ENCODE measurements at regions not wholly inside any gene's neighbourhood (a gene's known extent, or its start where the extent isn't known, plus 50 kb on each side); places are given as distances from the start of the nearest gene placed in this dataset.

DNA sequence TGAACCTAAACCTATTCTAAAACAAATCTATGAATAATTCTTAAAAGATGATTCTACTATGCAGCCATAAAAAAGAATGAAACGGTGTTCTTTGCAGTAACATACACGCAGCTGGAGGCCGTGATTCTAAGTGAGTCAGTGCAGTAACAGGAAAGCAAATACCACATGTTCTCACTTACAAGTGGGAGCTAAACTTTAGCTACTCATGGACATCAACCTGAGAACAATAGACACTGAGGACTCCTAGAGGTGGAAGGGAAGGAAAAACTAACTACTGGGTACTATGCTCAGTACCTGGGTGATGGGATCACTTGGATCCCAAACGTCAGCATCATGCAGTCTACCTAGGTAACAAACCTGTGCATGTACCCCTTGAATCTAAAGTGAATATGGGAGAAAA, 575.0 kb upstream of the MGMT start:
- TF ChIP-seq EZH2 (IDR thresholded peaks at IDR 0.05; ENCODE audit: borderline replicate concordance, low read depth, low read length) (no peak), ZNF232 (CRISPR knock-in tag; IDR thresholded peaks at IDR 0.05) (no peak), ZNF212 (CRISPR knock-in tag; IDR thresholded peaks at IDR 0.05) (no peak), HNRNPLL (IDR thresholded peaks at IDR 0.05; ENCODE audit: low read depth, low read length, poor library complexity, severe bottlenecking) (no peak), BRF2 (IDR thresholded peaks at IDR 0.05; ENCODE audit: borderline replicate concordance, insufficient read depth, insufficient read length) (no peak), RHOXF2B (CRISPR knock-in tag; conservative IDR thresholded peaks at IDR 0.05) (no peak), KLF10 (CRISPR knock-in tag; IDR thresholded peaks at IDR 0.05) (no peak), SNRNP70 (optimal IDR thresholded peaks at IDR 0.05; ENCODE audit: low read depth, low read length) (no peak), POLR2AphosphoS2 (IDR thresholded peaks at IDR 0.05; ENCODE audit: low read length) (no peak), GTF3C2 (IDR thresholded peaks at IDR 0.05; ENCODE audit: borderline replicate concordance, extremely low read depth, insufficient read length) (no peak)
- TF ChIP-seq, protein P1, sequence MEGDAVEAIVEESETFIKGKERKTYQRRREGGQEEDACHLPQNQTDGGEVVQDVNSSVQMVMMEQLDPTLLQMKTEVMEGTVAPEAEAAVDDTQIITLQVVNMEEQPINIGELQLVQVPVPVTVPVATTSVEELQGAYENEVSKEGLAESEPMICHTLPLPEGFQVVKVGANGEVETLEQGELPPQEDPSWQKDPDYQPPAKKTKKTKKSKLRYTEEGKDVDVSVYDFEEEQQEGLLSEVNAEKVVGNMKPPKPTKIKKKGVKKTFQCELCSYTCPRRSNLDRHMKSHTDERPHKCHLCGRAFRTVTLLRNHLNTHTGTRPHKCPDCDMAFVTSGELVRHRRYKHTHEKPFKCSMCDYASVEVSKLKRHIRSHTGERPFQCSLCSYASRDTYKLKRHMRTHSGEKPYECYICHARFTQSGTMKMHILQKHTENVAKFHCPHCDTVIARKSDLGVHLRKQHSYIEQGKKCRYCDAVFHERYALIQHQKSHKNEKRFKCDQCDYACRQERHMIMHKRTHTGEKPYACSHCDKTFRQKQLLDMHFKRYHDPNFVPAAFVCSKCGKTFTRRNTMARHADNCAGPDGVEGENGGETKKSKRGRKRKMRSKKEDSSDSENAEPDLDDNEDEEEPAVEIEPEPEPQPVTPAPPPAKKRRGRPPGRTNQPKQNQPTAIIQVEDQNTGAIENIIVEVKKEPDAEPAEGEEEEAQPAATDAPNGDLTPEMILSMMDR (IDR thresholded peaks at IDR 0.05 in 2 of 3, conservative IDR thresholded peaks at IDR 0.05 in 1 of 3; ENCODE audit: insufficient read depth in 2 of 3, low read depth in 1 of 3, low read length in 3 of 3) = no peak
- TF ChIP-seq, protein P2, sequence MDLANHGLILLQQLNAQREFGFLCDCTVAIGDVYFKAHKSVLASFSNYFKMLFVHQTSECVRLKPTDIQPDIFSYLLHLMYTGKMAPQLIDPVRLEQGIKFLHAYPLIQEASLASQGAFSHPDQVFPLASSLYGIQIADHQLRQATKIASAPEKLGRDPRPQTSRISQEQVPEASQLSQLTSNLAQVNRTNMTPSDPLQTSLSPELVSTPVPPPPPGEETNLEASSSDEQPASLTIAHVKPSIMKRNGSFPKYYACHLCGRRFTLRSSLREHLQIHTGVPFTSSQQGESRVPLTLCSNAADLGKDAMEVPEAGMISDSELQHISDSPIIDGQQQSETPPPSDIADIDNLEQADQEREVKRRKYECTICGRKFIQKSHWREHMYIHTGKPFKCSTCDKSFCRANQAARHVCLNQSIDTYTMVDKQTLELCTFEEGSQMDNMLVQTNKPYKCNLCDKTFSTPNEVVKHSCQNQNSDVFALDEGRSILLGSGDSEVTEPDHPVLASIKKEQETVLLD (IDR thresholded peaks at IDR 0.05) = no peak

Measured in K562 (cell line).